ENCODE measurements at regions not wholly inside any gene's neighbourhood (a gene's known extent, or its start where the extent isn't known, plus 50 kb on each side); places are given as distances from the start of the nearest gene placed in this dataset.

- DNase-seq (ENCODE audit: low read depth): no peak
These were observed 422.1 kb downstream of the COG6 start for GRCh38 chr13:40077396-40078027.

GRCh38 chr13:40079721-40080120 lies 424.3 kb downstream of the COG6 start:
- DNase-seq (ENCODE audit: low read depth): no peak

- no peak for DNase-seq (ENCODE audit: low read depth)
These were observed 425.2 kb downstream of the COG6 start for GRCh38 chr13:40080676-40081075.

GRCh38 chr13:40082639-40083038 lies 427.2 kb downstream of the COG6 start:
- no peak for DNase-seq (ENCODE audit: low read depth)

- DNase-seq (ENCODE audit: low read depth): no peak
These were observed 428.4 kb downstream of the COG6 start for GRCh38 chr13:40083841-40084240.

GRCh38 chr13:40084934-40085333 lies 429.5 kb downstream of the COG6 start:
- no peak for DNase-seq (ENCODE audit: low read depth)

- DNase-seq (ENCODE audit: low read depth): no peak
These were observed 431.9 kb downstream of the COG6 start for GRCh38 chr13:40087091-40088002.

- no peak for DNase-seq (ENCODE audit: low read depth)
These were observed 438.6 kb downstream of the COG6 start for GRCh38 chr13:40094056-40094455.

GRCh38 chr13:40095695-40096356 lies 440.4 kb downstream of the COG6 start:
- DNase-seq (ENCODE audit: low read depth): no peak

GRCh38 chr13:40096357-40096901 lies 441.0 kb downstream of the COG6 start:
- DNase-seq (ENCODE audit: low read depth): no peak

GRCh38 chr13:40098246-40098645 lies 442.8 kb downstream of the COG6 start:
- no peak for DNase-seq (ENCODE audit: low read depth)

GRCh38 chr13:40101708-40102359 lies 446.4 kb downstream of the COG6 start:
- no peak for DNase-seq (ENCODE audit: low read depth)

- no peak for DNase-seq (ENCODE audit: low read depth)
These were observed 446.9 kb downstream of the COG6 start for GRCh38 chr13:40102360-40102727.

GRCh38 chr13:40102854-40103253 lies 447.4 kb downstream of the COG6 start:
- DNase-seq (ENCODE audit: low read depth): peak; percentile 41

- DNase-seq (ENCODE audit: low read depth): no peak
These were observed 448.4 kb downstream of the COG6 start for GRCh38 chr13:40103864-40104263.

- no peak for DNase-seq (ENCODE audit: low read depth)
These were observed 449.8 kb downstream of the COG6 start for GRCh38 chr13:40105231-40105630.

- peak; percentile 92 for DNase-seq (ENCODE audit: low read depth)
These were observed 453.9 kb downstream of the COG6 start for GRCh38 chr13:40109351-40109844.

GRCh38 chr13:40113643-40114304 lies 458.3 kb downstream of the COG6 start:
- peak; percentile 54 for DNase-seq (ENCODE audit: low read depth)

GRCh38 chr13:40114305-40114896 lies 458.9 kb downstream of the COG6 start:
- DNase-seq (ENCODE audit: low read depth): no peak

- DNase-seq (ENCODE audit: low read depth): no peak
These were observed 460.0 kb downstream of the COG6 start for GRCh38 chr13:40115426-40115825.

GRCh38 chr13:40116008-40116407 lies 460.5 kb downstream of the COG6 start:
- DNase-seq (ENCODE audit: low read depth): peak; percentile 76

Data from EH (cell line).